ENCODE measurements at regions not wholly inside any gene's neighbourhood (a gene's known extent, or its start where the extent isn't known, plus 50 kb on each side); places are given as distances from the start of the nearest gene placed in this dataset.
A peak's percentile ranks its signal among the peaks of the same experiment; 100 is the strongest.

DNA sequence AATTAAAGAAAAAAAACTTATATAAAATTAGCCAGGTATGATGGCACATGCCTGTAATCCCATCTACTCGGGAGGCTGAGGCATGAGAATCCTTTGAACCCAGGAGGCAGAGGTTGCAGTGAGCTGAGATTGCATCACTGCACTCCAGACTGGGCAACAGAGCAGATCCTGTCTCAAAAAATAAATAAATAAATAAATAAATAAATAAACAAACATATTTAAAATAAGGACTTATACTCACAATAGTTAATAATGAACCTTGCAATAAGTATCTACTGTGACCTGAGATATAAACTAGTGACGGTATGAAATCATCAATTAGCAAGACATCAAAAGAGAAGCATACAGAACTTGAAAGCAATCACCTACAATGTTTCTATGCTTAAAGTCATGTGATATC, 548.4 kb upstream of the JARID2 start (continued):
- peak; percentile 91 for TF ChIP-seq ZNF394 (tag by site-specific recombination; IDR thresholded peaks at IDR 0.05; ENCODE audit: borderline replicate concordance)
- TF ChIP-seq, protein P1, sequence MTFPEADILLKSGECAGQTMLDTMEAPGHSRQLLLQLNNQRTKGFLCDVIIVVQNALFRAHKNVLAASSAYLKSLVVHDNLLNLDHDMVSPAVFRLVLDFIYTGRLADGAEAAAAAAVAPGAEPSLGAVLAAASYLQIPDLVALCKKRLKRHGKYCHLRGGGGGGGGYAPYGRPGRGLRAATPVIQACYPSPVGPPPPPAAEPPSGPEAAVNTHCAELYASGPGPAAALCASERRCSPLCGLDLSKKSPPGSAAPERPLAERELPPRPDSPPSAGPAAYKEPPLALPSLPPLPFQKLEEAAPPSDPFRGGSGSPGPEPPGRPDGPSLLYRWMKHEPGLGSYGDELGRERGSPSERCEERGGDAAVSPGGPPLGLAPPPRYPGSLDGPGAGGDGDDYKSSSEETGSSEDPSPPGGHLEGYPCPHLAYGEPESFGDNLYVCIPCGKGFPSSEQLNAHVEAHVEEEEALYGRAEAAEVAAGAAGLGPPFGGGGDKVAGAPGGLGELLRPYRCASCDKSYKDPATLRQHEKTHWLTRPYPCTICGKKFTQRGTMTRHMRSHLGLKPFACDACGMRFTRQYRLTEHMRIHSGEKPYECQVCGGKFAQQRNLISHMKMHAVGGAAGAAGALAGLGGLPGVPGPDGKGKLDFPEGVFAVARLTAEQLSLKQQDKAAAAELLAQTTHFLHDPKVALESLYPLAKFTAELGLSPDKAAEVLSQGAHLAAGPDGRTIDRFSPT (tag by site-specific recombination; IDR thresholded peaks at IDR 0.05), result no peak
- no peak for TF ChIP-seq PATZ1 (tag by site-specific recombination; IDR thresholded peaks at IDR 0.05)
- peak; percentile 69 for TF ChIP-seq ZNF555 (tag by site-specific recombination; conservative IDR thresholded peaks at IDR 0.05)
- TF ChIP-seq ZNF701 (tag by site-specific recombination; IDR thresholded peaks at IDR 0.05), result no peak
- TF ChIP-seq ZNF202 (tag by site-specific recombination; IDR thresholded peaks at IDR 0.05; ENCODE audit: borderline replicate concordance), result peak; percentile 46; the same call in 1 of the 2 replicates
- no peak for TF ChIP-seq ZNF311 (tag by site-specific recombination; IDR thresholded peaks at IDR 0.05; ENCODE audit: borderline replicate concordance)
- no peak for TF ChIP-seq SP2 (tag by site-specific recombination; IDR thresholded peaks at IDR 0.05)
- no peak for TF ChIP-seq KLF1 (tag by site-specific recombination; IDR thresholded peaks at IDR 0.05)
- peak; percentile 63; the same call in 1 of the 2 replicates for TF ChIP-seq KLF7 (tag by site-specific recombination; IDR thresholded peaks at IDR 0.05; ENCODE audit: borderline replicate concordance)
- peak; percentile 80 for TF ChIP-seq ZNF518A (tag by site-specific recombination; conservative IDR thresholded peaks at IDR 0.05; ENCODE audit: low read depth)
- no peak for TF ChIP-seq ZNF157 (tag by site-specific recombination; IDR thresholded peaks at IDR 0.05)
- TF ChIP-seq ZNF514 (tag by site-specific recombination; IDR thresholded peaks at IDR 0.05), result 0 out of 2 replicates have a peak, but pooled peaks have one; percentile 22
- peak; percentile 8 for TF ChIP-seq ZNF529 (tag by site-specific recombination; IDR thresholded peaks at IDR 0.05; ENCODE audit: insufficient replicate concordance)
- peak; percentile 53; the same call in 1 of the 2 replicates for TF ChIP-seq ZNF121 (tag by site-specific recombination; IDR thresholded peaks at IDR 0.05)
- TF ChIP-seq ZNF292 (tag by site-specific recombination; IDR thresholded peaks at IDR 0.05; ENCODE audit: borderline replicate concordance, low read depth), result 0 out of 2 replicates have a peak, but pooled peaks have one; percentile 24
- no peak for TF ChIP-seq GFI1B (tag by site-specific recombination; IDR thresholded peaks at IDR 0.05)
- TF ChIP-seq, protein P2, sequence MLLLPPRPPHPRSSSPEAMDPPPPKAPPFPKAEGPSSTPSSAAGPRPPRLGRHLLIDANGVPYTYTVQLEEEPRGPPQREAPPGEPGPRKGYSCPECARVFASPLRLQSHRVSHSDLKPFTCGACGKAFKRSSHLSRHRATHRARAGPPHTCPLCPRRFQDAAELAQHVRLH (tag by site-specific recombination; IDR thresholded peaks at IDR 0.05), result 0 out of 2 replicates have a peak, but pooled peaks have one; percentile 18
- TF ChIP-seq ZBTB11 (tag by site-specific recombination; conservative IDR thresholded peaks at IDR 0.05; ENCODE audit: low read depth), result peak; percentile 69
- peak; percentile 22 for TF ChIP-seq ZNF654 (tag by site-specific recombination; IDR thresholded peaks at IDR 0.05; ENCODE audit: low read depth)
- no peak for TF ChIP-seq ZNF785 (tag by site-specific recombination; IDR thresholded peaks at IDR 0.05)
- peak; percentile 79 for TF ChIP-seq ZNF426 (tag by site-specific recombination; IDR thresholded peaks at IDR 0.05)
- TF ChIP-seq, protein P3, sequence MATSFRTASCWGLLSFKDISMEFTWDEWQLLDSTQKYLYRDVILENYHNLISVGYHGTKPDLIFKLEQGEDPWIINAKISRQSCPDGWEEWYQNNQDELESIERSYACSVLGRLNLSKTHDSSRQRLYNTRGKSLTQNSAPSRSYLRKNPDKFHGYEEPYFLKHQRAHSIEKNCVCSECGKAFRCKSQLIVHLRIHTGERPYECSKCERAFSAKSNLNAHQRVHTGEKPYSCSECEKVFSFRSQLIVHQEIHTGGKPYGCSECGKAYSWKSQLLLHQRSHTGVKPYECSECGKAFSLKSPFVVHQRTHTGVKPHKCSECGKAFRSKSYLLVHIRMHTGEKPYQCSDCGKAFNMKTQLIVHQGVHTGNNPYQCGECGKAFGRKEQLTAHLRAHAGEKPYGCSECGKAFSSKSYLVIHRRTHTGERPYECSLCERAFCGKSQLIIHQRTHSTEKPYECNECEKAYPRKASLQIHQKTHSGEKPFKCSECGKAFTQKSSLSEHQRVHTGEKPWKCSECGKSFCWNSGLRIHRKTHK (tag by site-specific recombination; IDR thresholded peaks at IDR 0.05), result no peak
- no peak for TF ChIP-seq FEZF1 (tag by site-specific recombination; IDR thresholded peaks at IDR 0.05)
- TF ChIP-seq ZBTB21 (tag by site-specific recombination; IDR thresholded peaks at IDR 0.05), result 0 out of 2 replicates have a peak, but pooled peaks have one; percentile 37
